Endothelial cell of umbilical vein (primary cell): ENCODE measurements at regions not wholly inside any gene's neighbourhood (a gene's known extent, or its start where the extent isn't known, plus 50 kb on each side); places are given as distances from the start of the nearest gene placed in this dataset.

ENCODE experiments used
- BruUV-seq: library from RNA; stranded (reverse); fragments of 400-500 nt; replicated peaks from 2 replicates; lab custom pipeline; 2021; lab: Mats Ljungman, UMichigan
- CTCF ChIA-PET: fragments of 300-600, 350-600 bp; sonication (Branson Sonifier 250); formaldehyde crosslinking; loops from one replicate; lab custom pipeline; 2021; ENCODE audit warnings: antibody characterized with exemption, inconsistent platforms; lab: Charles Lee
- POLR2A ChIA-PET: fragments of 300-600, 350-600 bp; sonication (Branson Sonifier 250); formaldehyde crosslinking; loops from one replicate; lab custom pipeline; 2021; ENCODE audit warnings: antibody characterized with exemption, inconsistent platforms; lab: Charles Lee
- DNase-seq: peaks from one replicate; pipeline ENCODE4 v3.0.0-alpha.2; 2011; ENCODE audit warnings: low read depth, low spot score
- FAIRE-seq: peaks from 2 replicates; lab custom pipeline; 2011; peaks lifted over from hg19 to GRCh38; lab: Jason Lieb, UNC
- H2AFZ ChIP-seq: 2 replicates; pipeline ENCODE4 v1.6.0; 2012; ENCODE audit warnings: low read depth, low read length, control low read depth, inconsistent platforms
- H3K27ac ChIP-seq: 2 replicates; pipeline ENCODE4 v1.5.1; 2011; ENCODE audit warnings: low read depth, mild to moderate bottlenecking, control low read depth, low read length, moderate library complexity; ENCODE audit not compliant: insufficient read depth
- H3K27me3 ChIP-seq, 2 experiments: 2 replicates each; pipeline versions ENCODE4 v1.6.0 to v1.6.1; 2011; ENCODE audit warnings: low read length in 2 of 2, mixed read lengths in 1 of 2; ENCODE audit not compliant: control insufficient read depth in 2 of 2, insufficient read depth in 2 of 2
- H3K36me3 ChIP-seq, 2 experiments: 2 replicates in 1 of 2; 3 replicates in 1 of 2; pipeline ENCODE4 v1.5.1; 2011; ENCODE audit warnings: low read length in 2 of 2, mild to moderate bottlenecking in 1 of 2, moderate library complexity in 1 of 2; ENCODE audit not compliant: control insufficient read depth in 2 of 2, insufficient read depth in 2 of 2; ENCODE audit errors: extremely low read depth in 1 of 2
- H3K4me1 ChIP-seq: 3 replicates; pipeline ENCODE4 v1.5.1; 2011; ENCODE audit warnings: mild to moderate bottlenecking, low read length; ENCODE audit not compliant: control insufficient read depth, insufficient read depth; ENCODE audit errors: extremely low read depth
- H3K4me2 ChIP-seq: 2 replicates; pipeline ENCODE4 v1.6.1; 2011; ENCODE audit warnings: low read length, control low read depth, mixed read lengths; ENCODE audit not compliant: insufficient read depth
- H3K4me3 ChIP-seq, 3 experiments: fragments of 200-600 bp in 1 of 3; sonication (generic), shearing (Covaris generic) in 1 of 3; replicated peaks in 1 of 3; 2 replicates each; pipeline ENCODE4 v1.5.1; 2011 to 2016; ENCODE audit warnings: control low read depth in 3 of 3, low read length in 3 of 3, mild to moderate bottlenecking in 2 of 3, inconsistent platforms in 1 of 3, low read depth in 1 of 3, moderate library complexity in 1 of 3; ENCODE audit not compliant: insufficient read depth in 1 of 3
- H3K79me2 ChIP-seq: 2 replicates; pipeline ENCODE4 v1.6.0; 2012; ENCODE audit warnings: low read length, inconsistent platforms; ENCODE audit not compliant: control insufficient read depth, insufficient read depth
- H3K9ac ChIP-seq: replicated peaks from 2 replicates; pipeline ENCODE3; 2011; ENCODE audit warnings: low read length, control low read depth; ENCODE audit not compliant: insufficient read depth; ENCODE audit errors: extremely low read depth
- H3K9me1 ChIP-seq: replicated peaks from 3 replicates; pipeline ENCODE4 v1.6.0; 2011; ENCODE audit warnings: mild to moderate bottlenecking, low read length; ENCODE audit not compliant: control insufficient read depth, insufficient read depth; ENCODE audit errors: extremely low read depth
- H3K9me3 ChIP-seq: replicated peaks from 2 replicates; pipeline ENCODE4 v1.5.1; 2012; ENCODE audit warnings: low read length, inconsistent platforms; ENCODE audit not compliant: control insufficient read depth, insufficient read depth
- H4K20me1 ChIP-seq: replicated peaks from 2 replicates; pipeline ENCODE3; 2011; ENCODE audit warnings: mild to moderate bottlenecking, low read length; ENCODE audit not compliant: control insufficient read depth, insufficient read depth; ENCODE audit errors: extremely low read depth
- EZH2 ChIP-seq: IDR thresholded peaks from 2 replicates; pipeline ENCODE4 v1.6.1; 2012; ENCODE audit warnings: borderline replicate concordance, low read depth, mild to moderate bottlenecking, moderate library complexity, low read length, inconsistent platforms; ENCODE audit not compliant: severe bottlenecking
- FOS ChIP-seq: IDR thresholded peaks from 2 replicates; pipeline ENCODE4 v1.6.1; 2011; ENCODE audit warnings: mild to moderate bottlenecking, low read length, moderate library complexity, borderline replicate concordance; ENCODE audit not compliant: insufficient read depth
- GATA2 ChIP-seq: IDR thresholded peaks from 2 replicates; pipeline ENCODE4 v1.7.0; 2011; ENCODE audit warnings: low read depth, mild to moderate bottlenecking, moderate library complexity, mixed read lengths, low read length; ENCODE audit not compliant: insufficient read length, insufficient read depth
- JUN ChIP-seq: IDR thresholded peaks from 2 replicates; pipeline ENCODE4 v1.6.1; 2011; ENCODE audit warnings: borderline replicate concordance, low read depth; ENCODE audit not compliant: insufficient read length, insufficient read depth
- MYC ChIP-seq: IDR thresholded peaks from one replicate; pipeline ENCODE4 v1.6.1; 2011; ENCODE audit warnings: mild to moderate bottlenecking, low read depth, low read length
- POLR2A ChIP-seq: IDR thresholded peaks from 2 replicates; pipeline ENCODE4 v1.6.1; 2012; ENCODE audit warnings: low read depth, mild to moderate bottlenecking, control low read depth, low read length
- POLR2AphosphoS5 ChIP-seq: IDR thresholded peaks from 2 replicates; pipeline ENCODE4 v1.6.1; 2012; ENCODE audit warnings: low read depth, mild to moderate bottlenecking, control low read depth, low read length, moderate library complexity; ENCODE audit not compliant: insufficient read depth
- dilution Hi-C: fragments of 300-500 bp; cut with MboI; formaldehyde crosslinking; loops from one replicate; pipeline ENCODE4 v1.15.0; 2019; ENCODE audit warnings: low sequenced_read_pairs; ENCODE audit not compliant: extremely low pct_ligation_motif_present
- intact Hi-C: fragments of 100-400 bp; cut with micrococcal nuclease; formaldehyde crosslinking; loops from one replicate; pipeline ENCODE4 v1.10.0; 2022
- TF ChIP-seq, protein P1 (sequence below), 2 donors: IDR thresholded peaks; 1 replicate in 1 of 2; 2 replicates in 1 of 2; pipeline ENCODE4 v1.5.1; 2011; ENCODE audit warnings: low read length in 2 of 2, mild to moderate bottlenecking in 2 of 2, moderate library complexity in 2 of 2, control low read depth in 1 of 2, inconsistent platforms in 1 of 2, low read depth in 1 of 2; ENCODE audit not compliant: insufficient read depth in 1 of 2; ENCODE audit errors: extremely low read depth in 1 of 2
- TF ChIP-seq, protein P2 (sequence below): IDR thresholded peaks from 2 replicates; pipeline ENCODE4 v1.6.1; 2011; ENCODE audit not compliant: insufficient read depth, insufficient read length

DNA sequence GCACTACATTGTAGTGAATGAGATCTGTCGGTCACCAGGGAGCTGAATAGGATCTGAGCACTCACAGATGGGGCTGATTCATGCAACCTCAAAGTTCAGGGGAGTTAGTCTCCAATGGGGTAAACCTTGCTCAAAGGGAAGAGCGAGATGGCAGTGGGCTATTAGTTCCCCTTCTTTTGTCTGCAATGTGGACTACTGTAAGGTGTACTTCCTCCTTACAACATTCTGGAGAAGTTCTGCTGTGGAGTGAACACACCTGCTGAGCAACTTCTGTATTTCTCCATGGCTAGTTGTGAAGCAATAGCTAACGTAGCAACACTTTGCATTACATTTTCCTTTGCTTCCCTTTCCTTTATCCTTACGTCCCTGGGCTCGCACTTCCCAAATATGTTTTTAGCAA lies 134.3 kb upstream of the B3GAT2 start:
- ChIA-PET POLR2A (no interaction called here), CTCF (interaction anchor here (1.2 kb wide), 1 partner anchor 17 kb away, joined by 3 read pairs; no protein-coding TSS in a partner anchor)
- no peak for FAIRE-seq

More for the DNA sequence above, 134.3 kb upstream of the B3GAT2 start:
- Histone ChIP-seq H3K4me1 (no peaks in the 10 kb centered on the region), H3K4me2 (no peak overlapping the region), H3K27ac (no peak overlapping the region), H3K9ac (no peak overlapping the region), H3K27me3 (peaks cover 0 to 4% of the 10 kb centered on the region in 2 experiments), H4K20me1 (no peaks in the 10 kb centered on the region), H2AFZ (no peak overlapping the region), H3K36me3 (no peaks in the 10 kb centered on the region), H3K9me3 (no peaks in the 10 kb centered on the region), H3K9me1 (no peaks in the 10 kb centered on the region), H3K4me3 (no peak overlapping the region), H3K79me2 (no peaks in the 10 kb centered on the region)
- no TSS peak for BruUV-seq
- TF ChIP-seq MYC (no peak), EZH2 (no peak), JUN (no peak), POLR2AphosphoS5 (no peak), GATA2 (no peak), FOS (no peak), POLR2A (no peak)
- TF ChIP-seq, protein P1, sequence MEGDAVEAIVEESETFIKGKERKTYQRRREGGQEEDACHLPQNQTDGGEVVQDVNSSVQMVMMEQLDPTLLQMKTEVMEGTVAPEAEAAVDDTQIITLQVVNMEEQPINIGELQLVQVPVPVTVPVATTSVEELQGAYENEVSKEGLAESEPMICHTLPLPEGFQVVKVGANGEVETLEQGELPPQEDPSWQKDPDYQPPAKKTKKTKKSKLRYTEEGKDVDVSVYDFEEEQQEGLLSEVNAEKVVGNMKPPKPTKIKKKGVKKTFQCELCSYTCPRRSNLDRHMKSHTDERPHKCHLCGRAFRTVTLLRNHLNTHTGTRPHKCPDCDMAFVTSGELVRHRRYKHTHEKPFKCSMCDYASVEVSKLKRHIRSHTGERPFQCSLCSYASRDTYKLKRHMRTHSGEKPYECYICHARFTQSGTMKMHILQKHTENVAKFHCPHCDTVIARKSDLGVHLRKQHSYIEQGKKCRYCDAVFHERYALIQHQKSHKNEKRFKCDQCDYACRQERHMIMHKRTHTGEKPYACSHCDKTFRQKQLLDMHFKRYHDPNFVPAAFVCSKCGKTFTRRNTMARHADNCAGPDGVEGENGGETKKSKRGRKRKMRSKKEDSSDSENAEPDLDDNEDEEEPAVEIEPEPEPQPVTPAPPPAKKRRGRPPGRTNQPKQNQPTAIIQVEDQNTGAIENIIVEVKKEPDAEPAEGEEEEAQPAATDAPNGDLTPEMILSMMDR (IDR thresholded peaks at IDR 0.05; ENCODE audit: extremely low read depth in 1 of 2, insufficient read depth in 1 of 2, low read depth in 1 of 2, low read length in 2 of 2) = no peak
- TF ChIP-seq, protein P2, sequence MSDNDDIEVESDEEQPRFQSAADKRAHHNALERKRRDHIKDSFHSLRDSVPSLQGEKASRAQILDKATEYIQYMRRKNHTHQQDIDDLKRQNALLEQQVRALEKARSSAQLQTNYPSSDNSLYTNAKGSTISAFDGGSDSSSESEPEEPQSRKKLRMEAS = no peak
- dilution Hi-C loops = no loop called here
- no peak for DNase-seq
- intact Hi-C loops = no loop called here
